ENCODE measurements at regions not wholly inside any gene's neighbourhood (a gene's known extent, or its start where the extent isn't known, plus 50 kb on each side); places are given as distances from the start of the nearest gene placed in this dataset.

DNA sequence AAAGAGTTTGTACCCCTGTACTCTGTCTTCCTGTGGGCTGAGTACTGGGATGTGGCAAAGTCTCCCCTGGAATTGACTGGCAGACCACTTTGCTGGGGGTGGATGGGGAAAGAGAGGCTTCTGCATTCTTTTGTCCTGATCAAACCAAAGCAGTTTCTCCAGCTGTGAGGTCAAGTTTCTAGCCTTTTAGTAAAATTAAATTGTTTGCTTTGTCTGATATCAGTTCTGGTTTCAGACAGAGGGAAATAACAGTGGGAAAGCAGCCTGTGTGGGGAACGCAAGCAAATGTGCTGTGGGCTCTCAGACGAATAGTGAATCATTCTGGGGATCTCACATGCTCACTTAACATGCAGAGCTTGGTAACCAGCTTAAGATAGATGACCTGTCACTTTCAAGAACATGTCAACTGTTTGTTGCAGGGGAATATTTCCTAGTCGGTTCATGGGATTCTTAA lies 151.6 kb downstream of the FAT3 start:
- TF ChIP-seq, protein P1, sequence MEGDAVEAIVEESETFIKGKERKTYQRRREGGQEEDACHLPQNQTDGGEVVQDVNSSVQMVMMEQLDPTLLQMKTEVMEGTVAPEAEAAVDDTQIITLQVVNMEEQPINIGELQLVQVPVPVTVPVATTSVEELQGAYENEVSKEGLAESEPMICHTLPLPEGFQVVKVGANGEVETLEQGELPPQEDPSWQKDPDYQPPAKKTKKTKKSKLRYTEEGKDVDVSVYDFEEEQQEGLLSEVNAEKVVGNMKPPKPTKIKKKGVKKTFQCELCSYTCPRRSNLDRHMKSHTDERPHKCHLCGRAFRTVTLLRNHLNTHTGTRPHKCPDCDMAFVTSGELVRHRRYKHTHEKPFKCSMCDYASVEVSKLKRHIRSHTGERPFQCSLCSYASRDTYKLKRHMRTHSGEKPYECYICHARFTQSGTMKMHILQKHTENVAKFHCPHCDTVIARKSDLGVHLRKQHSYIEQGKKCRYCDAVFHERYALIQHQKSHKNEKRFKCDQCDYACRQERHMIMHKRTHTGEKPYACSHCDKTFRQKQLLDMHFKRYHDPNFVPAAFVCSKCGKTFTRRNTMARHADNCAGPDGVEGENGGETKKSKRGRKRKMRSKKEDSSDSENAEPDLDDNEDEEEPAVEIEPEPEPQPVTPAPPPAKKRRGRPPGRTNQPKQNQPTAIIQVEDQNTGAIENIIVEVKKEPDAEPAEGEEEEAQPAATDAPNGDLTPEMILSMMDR (IDR thresholded peaks at IDR 0.05): no peak
- no peak for TF ChIP-seq ZFX (IDR thresholded peaks at IDR 0.05; ENCODE audit: borderline replicate concordance)
